ENCODE measurements at regions not wholly inside any gene's neighbourhood (a gene's known extent, or its start where the extent isn't known, plus 50 kb on each side); places are given as distances from the start of the nearest gene placed in this dataset.

- Histone ChIP-seq H3K4me3 (ENCODE audit: low read length in 2 of 2) (no peak overlapping the region), H3K9ac (ENCODE audit: low read length in 2 of 2) (no peak overlapping the region), H3K36me3 (ENCODE audit: control insufficient read depth in 2 of 2, insufficient read depth in 2 of 2, low read length in 2 of 2) (no peaks in the 10 kb centered on the region), H3K4me1 (ENCODE audit: control insufficient read depth, insufficient read depth, low read length) (no peaks in the 10 kb centered on the region), H3K9me3 (ENCODE audit: control insufficient read depth in 2 of 2, low read length in 2 of 2) (peaks cover 6% of the 10 kb centered on the region in 2 donors), H3K27ac (ENCODE audit: low read length) (no peak overlapping the region), H3K27me3 (ENCODE audit: control insufficient read depth in 1 of 2, insufficient read depth in 2 of 2, low read length in 2 of 2) (peaks cover 0 to 8% of the 10 kb centered on the region in 2 donors)
These were observed 237.3 kb upstream of the POU3F1 start for GRCh38 chr1:38283696-38284470.

- no peak overlapping the region for H3K27ac ChIP-seq (ENCODE audit: low read length)
These were observed 232.6 kb upstream of the POU3F1 start for GRCh38 chr1:38279148-38279547.

GRCh38 chr1:38277646-38278045 lies 231.1 kb upstream of the POU3F1 start:
- Histone ChIP-seq H3K4me1 (ENCODE audit: control insufficient read depth, insufficient read depth, low read length) (no peaks in the 10 kb centered on the region), H3K27me3 (ENCODE audit: control insufficient read depth in 1 of 2, insufficient read depth in 2 of 2, low read length in 2 of 2) (peaks cover 0 to 8% of the 10 kb centered on the region in 2 donors), H3K4me3 (ENCODE audit: low read length in 2 of 2) (no peak overlapping the region), H3K9me3 (ENCODE audit: control insufficient read depth in 2 of 2, low read length in 2 of 2) (peaks cover 9 to 10% of the 10 kb centered on the region in 2 donors), H3K36me3 (ENCODE audit: control insufficient read depth in 2 of 2, insufficient read depth in 2 of 2, low read length in 2 of 2) (no peaks in the 10 kb centered on the region), H3K9ac (ENCODE audit: low read length in 2 of 2) (no peak overlapping the region), H3K27ac (ENCODE audit: low read length) (no peak overlapping the region)

More at GRCh38 chr1:38279148-38279547, 232.6 kb upstream of the POU3F1 start:
- Histone ChIP-seq H3K27me3 (ENCODE audit: control insufficient read depth in 1 of 2, insufficient read depth in 2 of 2, low read length in 2 of 2) (peaks cover 0 to 8% of the 10 kb centered on the region in 2 donors), H3K4me1 (ENCODE audit: control insufficient read depth, insufficient read depth, low read length) (no peaks in the 10 kb centered on the region), H3K4me3 (ENCODE audit: low read length in 2 of 2) (no peak overlapping the region), H3K9ac (ENCODE audit: low read length in 2 of 2) (no peak overlapping the region), H3K36me3 (ENCODE audit: control insufficient read depth in 2 of 2, insufficient read depth in 2 of 2, low read length in 2 of 2) (no peaks in the 10 kb centered on the region), H3K9me3 (ENCODE audit: control insufficient read depth in 2 of 2, low read length in 2 of 2) (peaks cover 9 to 10% of the 10 kb centered on the region in 2 donors)

- Histone ChIP-seq H3K4me1 (ENCODE audit: control insufficient read depth, insufficient read depth, low read length) (no peaks in the 10 kb centered on the region), H3K4me3 (ENCODE audit: low read length in 2 of 2) (no peak overlapping the region), H3K9me3 (ENCODE audit: control insufficient read depth in 2 of 2, low read length in 2 of 2) (peaks cover 9 to 10% of the 10 kb centered on the region in 2 donors), H3K27ac (ENCODE audit: low read length) (no peak overlapping the region), H3K9ac (ENCODE audit: low read length in 2 of 2) (no peak overlapping the region), H3K36me3 (ENCODE audit: control insufficient read depth in 2 of 2, insufficient read depth in 2 of 2, low read length in 2 of 2) (no peaks in the 10 kb centered on the region), H3K27me3 (ENCODE audit: control insufficient read depth in 1 of 2, insufficient read depth in 2 of 2, low read length in 2 of 2) (peaks cover 0 to 5% of the 10 kb centered on the region in 2 donors)
These were observed 229.4 kb upstream of the POU3F1 start for GRCh38 chr1:38275960-38276359.

- Histone ChIP-seq H3K9ac (ENCODE audit: low read length in 2 of 2) (no peak overlapping the region), H3K27me3 (ENCODE audit: control insufficient read depth in 1 of 2, insufficient read depth in 2 of 2, low read length in 2 of 2) (peaks cover 0 to 5% of the 10 kb centered on the region in 2 donors), H3K4me3 (ENCODE audit: low read length in 2 of 2) (no peak overlapping the region), H3K4me1 (ENCODE audit: control insufficient read depth, insufficient read depth, low read length) (peaks cover 3% of the 10 kb centered on the region), H3K9me3 (ENCODE audit: control insufficient read depth in 2 of 2, low read length in 2 of 2) (peaks cover 8 to 9% of the 10 kb centered on the region in 2 donors), H3K27ac (ENCODE audit: low read length) (no peak overlapping the region), H3K36me3 (ENCODE audit: control insufficient read depth in 2 of 2, insufficient read depth in 2 of 2, low read length in 2 of 2) (no peaks in the 10 kb centered on the region)
These were observed 228.4 kb upstream of the POU3F1 start for GRCh38 chr1:38274974-38275373.

GRCh38 chr1:38273196-38273804 lies 226.7 kb upstream of the POU3F1 start:
- peaks cover 3 to 4% of the 10 kb centered on the region in 2 donors for H3K9me3 ChIP-seq (ENCODE audit: control insufficient read depth in 2 of 2, low read length in 2 of 2)
- peaks cover 0 to 8% of the 10 kb centered on the region in 2 donors for H3K27me3 ChIP-seq (ENCODE audit: control insufficient read depth in 1 of 2, insufficient read depth in 2 of 2, low read length in 2 of 2)
- H3K4me1 ChIP-seq (ENCODE audit: control insufficient read depth, insufficient read depth, low read length) = peaks cover 3% of the 10 kb centered on the region
- H3K9ac ChIP-seq (ENCODE audit: low read length in 2 of 2) = no peak overlapping the region
- no peaks in the 10 kb centered on the region for H3K36me3 ChIP-seq (ENCODE audit: control insufficient read depth in 2 of 2, insufficient read depth in 2 of 2, low read length in 2 of 2)
- H3K27ac ChIP-seq (ENCODE audit: low read length) = no peak overlapping the region
- no peak overlapping the region for H3K4me3 ChIP-seq (ENCODE audit: low read length in 2 of 2)

- Histone ChIP-seq H3K4me1 (ENCODE audit: control insufficient read depth, insufficient read depth, low read length) (peaks cover 3% of the 10 kb centered on the region), H3K27ac (ENCODE audit: low read length) (no peak overlapping the region), H3K27me3 (ENCODE audit: control insufficient read depth in 1 of 2, insufficient read depth in 2 of 2, low read length in 2 of 2) (peaks cover 0 to 8% of the 10 kb centered on the region in 2 donors)
These were observed 225.9 kb upstream of the POU3F1 start for GRCh38 chr1:38272515-38272914.

GRCh38 chr1:38270849-38271633 lies 224.4 kb upstream of the POU3F1 start:
- H3K4me1 ChIP-seq (ENCODE audit: control insufficient read depth, insufficient read depth, low read length) = peaks cover 3% of the 10 kb centered on the region
- H3K27me3 ChIP-seq (ENCODE audit: control insufficient read depth in 1 of 2, insufficient read depth in 2 of 2, low read length in 2 of 2) = peaks cover 1 to 8% of the 10 kb centered on the region in 2 donors
- H3K4me3 ChIP-seq (ENCODE audit: low read length in 2 of 2) = no peak overlapping the region
- no peak overlapping the region for H3K9ac ChIP-seq (ENCODE audit: low read length in 2 of 2)
- no peaks in the 10 kb centered on the region for H3K36me3 ChIP-seq (ENCODE audit: control insufficient read depth in 2 of 2, insufficient read depth in 2 of 2, low read length in 2 of 2)
- H3K27ac ChIP-seq (ENCODE audit: low read length) = no peak overlapping the region
- H3K9me3 ChIP-seq (ENCODE audit: control insufficient read depth in 2 of 2, low read length in 2 of 2) = peaks cover 0 to under 1% of the 10 kb centered on the region in 2 donors

More at GRCh38 chr1:38272515-38272914, 225.9 kb upstream of the POU3F1 start:
- Histone ChIP-seq H3K9ac (ENCODE audit: low read length in 2 of 2) (no peak overlapping the region), H3K36me3 (ENCODE audit: control insufficient read depth in 2 of 2, insufficient read depth in 2 of 2, low read length in 2 of 2) (no peaks in the 10 kb centered on the region), H3K4me3 (ENCODE audit: low read length in 2 of 2) (no peak overlapping the region), H3K9me3 (ENCODE audit: control insufficient read depth in 2 of 2, low read length in 2 of 2) (peaks cover 3 to 4% of the 10 kb centered on the region in 2 donors)

GRCh38 chr1:38269923-38270848 lies 223.6 kb upstream of the POU3F1 start:
- Histone ChIP-seq H3K9me3 (ENCODE audit: control insufficient read depth in 2 of 2, low read length in 2 of 2) (no peaks in the 10 kb centered on the region), H3K4me3 (ENCODE audit: low read length in 2 of 2) (no peak overlapping the region), H3K36me3 (ENCODE audit: control insufficient read depth in 2 of 2, insufficient read depth in 2 of 2, low read length in 2 of 2) (no peaks in the 10 kb centered on the region), H3K27ac (ENCODE audit: low read length) (no peak overlapping the region), H3K4me1 (ENCODE audit: control insufficient read depth, insufficient read depth, low read length) (peaks cover 3% of the 10 kb centered on the region), H3K9ac (ENCODE audit: low read length in 2 of 2) (no peak overlapping the region), H3K27me3 (ENCODE audit: control insufficient read depth in 1 of 2, insufficient read depth in 2 of 2, low read length in 2 of 2) (peaks cover 3 to 8% of the 10 kb centered on the region in 2 donors)

GRCh38 chr1:38268226-38268625 lies 221.6 kb upstream of the POU3F1 start:
- Histone ChIP-seq H3K4me1 (ENCODE audit: control insufficient read depth, insufficient read depth, low read length) (peaks cover 3% of the 10 kb centered on the region), H3K9me3 (ENCODE audit: control insufficient read depth in 2 of 2, low read length in 2 of 2) (no peaks in the 10 kb centered on the region), H3K27ac (ENCODE audit: low read length) (no peak overlapping the region), H3K9ac (ENCODE audit: low read length in 2 of 2) (no peak overlapping the region), H3K36me3 (ENCODE audit: control insufficient read depth in 2 of 2, insufficient read depth in 2 of 2, low read length in 2 of 2) (no peaks in the 10 kb centered on the region), H3K27me3 (ENCODE audit: control insufficient read depth in 1 of 2, insufficient read depth in 2 of 2, low read length in 2 of 2) (peaks cover 3 to 12% of the 10 kb centered on the region in 2 donors), H3K4me3 (ENCODE audit: low read length in 2 of 2) (no peak overlapping the region)
